ENCODE measurements at regions not wholly inside any gene's neighbourhood (a gene's known extent, or its start where the extent isn't known, plus 50 kb on each side); places are given as distances from the start of the nearest gene placed in this dataset.

GRCh38 chr3:30982416-30983075, 88.1 kb upstream of the GADL1 start:
- no peak overlapping the region for H3K27ac ChIP-seq
- no peak for TF ChIP-seq POLR2A (IDR thresholded peaks at IDR 0.05)
- TF ChIP-seq CTCF (IDR thresholded peaks at IDR 0.05): no peak
- TF ChIP-seq POLR2AphosphoS5 (IDR thresholded peaks at IDR 0.05): no peak
- H3K4me3 ChIP-seq: no peak overlapping the region
- no peaks in the 10 kb centered on the region for H3K27me3 ChIP-seq (replicated peaks; ENCODE audit: insufficient read depth)
- H3K4me1 ChIP-seq (replicated peaks): no peaks in the 10 kb centered on the region
- 95% methylated on average over 3 of the region's 3 CpGs for WGBS
- H3K9me3 ChIP-seq: no peaks in the 10 kb centered on the region
- no peaks in the 10 kb centered on the region for H3K36me3 ChIP-seq
- DNase-seq (ENCODE audit: low spot score): no peak
- intact Hi-C loops (cut with DNase I): no loop called here

GRCh38 chr3:30984855-30985749, 90.6 kb upstream of the GADL1 start:
- WGBS: 19% methylated on average over 4 of the region's 4 CpGs

GRCh38 chr3:30986551-30986950, 92.1 kb upstream of the GADL1 start:
- Histone ChIP-seq H3K27me3 (replicated peaks; ENCODE audit: insufficient read depth) (no peaks in the 10 kb centered on the region), H3K27ac (no peak overlapping the region), H3K36me3 (no peaks in the 10 kb centered on the region), H3K4me3 (no peak overlapping the region), H3K4me1 (replicated peaks) (no peaks in the 10 kb centered on the region), H3K9me3 (no peaks in the 10 kb centered on the region)
- DNase-seq (ENCODE audit: low spot score): no peak
- 90% methylated on average over 3 of the region's 3 CpGs for WGBS
- no peak for TF ChIP-seq POLR2A (IDR thresholded peaks at IDR 0.05)
- no peak for TF ChIP-seq POLR2AphosphoS5 (IDR thresholded peaks at IDR 0.05)
- TF ChIP-seq CTCF (IDR thresholded peaks at IDR 0.05): no peak
- intact Hi-C loops (cut with DNase I): no loop called here

More at GRCh38 chr3:30984855-30985749, 90.6 kb upstream of the GADL1 start:
- intact Hi-C loops (cut with DNase I): no loop called here
- H3K4me3 ChIP-seq: no peak overlapping the region
- TF ChIP-seq POLR2A (IDR thresholded peaks at IDR 0.05) (no peak), CTCF (IDR thresholded peaks at IDR 0.05) (no peak), POLR2AphosphoS5 (IDR thresholded peaks at IDR 0.05) (no peak)
- H3K4me1 ChIP-seq (replicated peaks): no peaks in the 10 kb centered on the region
- no peaks in the 10 kb centered on the region for H3K36me3 ChIP-seq
- no peaks in the 10 kb centered on the region for H3K27me3 ChIP-seq (replicated peaks; ENCODE audit: insufficient read depth)
- DNase-seq (ENCODE audit: low spot score): no peak
- H3K27ac ChIP-seq: no peak overlapping the region
- H3K9me3 ChIP-seq: no peaks in the 10 kb centered on the region

GRCh38 chr3:30988769-30989168, 94.3 kb upstream of the GADL1 start:
- 92% methylated on average over 3 of the region's 3 CpGs for WGBS
- H3K9me3 ChIP-seq: no peaks in the 10 kb centered on the region
- TF ChIP-seq CTCF (IDR thresholded peaks at IDR 0.05) (no peak), POLR2A (IDR thresholded peaks at IDR 0.05) (no peak), POLR2AphosphoS5 (IDR thresholded peaks at IDR 0.05) (no peak)
- H3K27me3 ChIP-seq (replicated peaks; ENCODE audit: insufficient read depth): no peaks in the 10 kb centered on the region
- H3K4me3 ChIP-seq: no peak overlapping the region
- no peak overlapping the region for H3K27ac ChIP-seq
- no peaks in the 10 kb centered on the region for H3K36me3 ChIP-seq
- no peaks in the 10 kb centered on the region for H3K4me1 ChIP-seq (replicated peaks)
- intact Hi-C loops (cut with DNase I): no loop called here
- DNase-seq (ENCODE audit: low spot score): no peak

Data from prostate gland (tissue), 2 donors.